CD14-positive monocyte (primary cell): ENCODE measurements at regions not wholly inside any gene's neighbourhood (a gene's known extent, or its start where the extent isn't known, plus 50 kb on each side); places are given as distances from the start of the nearest gene placed in this dataset.
A peak's percentile ranks its signal among the peaks of the same experiment; 100 is the strongest.

Experiments
- DNase-seq, 3 donors: peaks; one replicate each; pipeline ENCODE4 v3.0.0-alpha.2; 2011 to 2022
- H2AFZ ChIP-seq: 2 replicates; pipeline ENCODE4 v1.6.0; 2012; ENCODE audit warnings: mild to moderate bottlenecking, low read depth, low read length, inconsistent platforms; ENCODE audit not compliant: insufficient read depth, poor library complexity, severe bottlenecking
- H3K27ac ChIP-seq, 2 donors: 1 replicate in 1 of 2; 2 replicates in 1 of 2; pipeline ENCODE4 v1.5.1; 2012 to 2013; ENCODE audit warnings: low read length in 2 of 2, control low read depth in 1 of 2, inconsistent platforms in 1 of 2, low read depth in 1 of 2, mild to moderate bottlenecking in 1 of 2
- H3K27me3 ChIP-seq, 2 donors: one replicate each; pipeline versions ENCODE4 v1.6.0 to v1.6.1; 2011 to 2013; ENCODE audit warnings: low read length in 2 of 2; ENCODE audit not compliant: control insufficient read depth in 2 of 2, insufficient read depth in 2 of 2
- H3K36me3 ChIP-seq, 2 donors: replicated peaks in 1 of 2; 1 replicate in 1 of 2; 2 replicates in 1 of 2; pipeline versions ENCODE4 v1.5.1 to v1.6.1; 2012 to 2013; ENCODE audit warnings: low read length in 2 of 2, control low read depth in 1 of 2, inconsistent platforms in 1 of 2, mild to moderate bottlenecking in 1 of 2; ENCODE audit not compliant: insufficient read depth in 2 of 2, control insufficient read depth in 1 of 2
- H3K4me1 ChIP-seq, 2 donors: 1 replicate in 1 of 2; 2 replicates in 1 of 2; pipeline versions ENCODE4 v1.5.1 to v1.6.1; 2012 to 2013; ENCODE audit warnings: low read length in 2 of 2, control low read depth in 1 of 2, inconsistent platforms in 1 of 2, mild to moderate bottlenecking in 1 of 2, moderate library complexity in 1 of 2; ENCODE audit not compliant: insufficient read depth in 2 of 2, control insufficient read depth in 1 of 2
- H3K4me2 ChIP-seq: replicated peaks from 2 replicates; pipeline ENCODE3; 2012; ENCODE audit warnings: low read length, moderate library complexity, mild to moderate bottlenecking; ENCODE audit not compliant: poor library complexity, severe bottlenecking; ENCODE audit errors: extremely low read depth
- H3K4me3 ChIP-seq, 3 experiments: fragments of 200-600 bp in 1 of 3; sonication (generic) in 1 of 3; replicated peaks in 1 of 3; 1 replicate in 2 of 3; 2 replicates in 1 of 3; pipeline ENCODE4 v1.5.1; 2011 to 2013; ENCODE audit warnings: low read length in 3 of 3, mild to moderate bottlenecking in 3 of 3, control low read depth in 2 of 3, low read depth in 2 of 3, inconsistent platforms in 1 of 3, moderate library complexity in 1 of 3
- H3K79me2 ChIP-seq: 2 replicates; pipeline ENCODE4 v1.6.0; 2012; ENCODE audit warnings: mild to moderate bottlenecking, control low read depth, inconsistent platforms, low read length, moderate library complexity; ENCODE audit not compliant: insufficient read depth
- H3K9ac ChIP-seq: 2 replicates; pipeline ENCODE4 v1.6.0; 2017; ENCODE audit warnings: low read length, mild to moderate bottlenecking; ENCODE audit not compliant: insufficient read depth, poor library complexity, severe bottlenecking
- H3K9me3 ChIP-seq, 2 donors: replicated peaks in 1 of 2; 1 replicate in 1 of 2; 2 replicates in 1 of 2; pipeline versions ENCODE4 v1.5.1 to v1.6.1; 2012 to 2013; ENCODE audit warnings: low read length in 2 of 2, control low read depth in 1 of 2; ENCODE audit not compliant: control insufficient read depth in 1 of 2, insufficient read depth in 1 of 2
- H4K20me1 ChIP-seq: 2 replicates; pipeline ENCODE4 v1.6.0; 2012; ENCODE audit warnings: mild to moderate bottlenecking, low read length, control low read depth, moderate library complexity; ENCODE audit not compliant: insufficient read depth
- H3K27ac Mint-ChIP-seq, 7 donors: one replicate each; pipeline ENCODE4 v1.8.0; 2020; ENCODE audit warnings: mild to moderate bottlenecking in 7 of 7, mixed read lengths in 7 of 7, moderate library complexity in 6 of 7, inconsistent platforms in 2 of 7
- H3K27me3 Mint-ChIP-seq, 3 donors: one replicate each; pipeline ENCODE4 v1.8.0; 2021 to 2022; ENCODE audit warnings: low read depth in 3 of 3, mild to moderate bottlenecking in 3 of 3, mixed read lengths in 3 of 3, moderate library complexity in 3 of 3, inconsistent platforms in 1 of 3
- H3K36me3 Mint-ChIP-seq, 2 donors: one replicate each; pipeline ENCODE4 v1.8.0; 2020; ENCODE audit warnings: mixed read lengths in 2 of 2, inconsistent platforms in 1 of 2, mild to moderate bottlenecking in 1 of 2
- H3K4me1 Mint-ChIP-seq: one replicate; pipeline ENCODE4 v1.8.0; 2020; ENCODE audit warnings: mild to moderate bottlenecking, mixed read lengths
- H3K4me3 Mint-ChIP-seq, 2 donors: one replicate each; pipeline ENCODE4 v1.8.0; 2020; ENCODE audit warnings: mild to moderate bottlenecking in 2 of 2, mixed read lengths in 2 of 2, moderate library complexity in 1 of 2
- H3K9me3 Mint-ChIP-seq, 7 donors: one replicate each; pipeline ENCODE4 v1.8.0; 2020 to 2022; ENCODE audit warnings: mixed read lengths in 7 of 7, mild to moderate bottlenecking in 6 of 7, moderate library complexity in 6 of 7, inconsistent platforms in 2 of 7
- WGBS: methylation state at CpG from one replicate; pipeline ENCODE4 v1.1.5; 2013; ENCODE audit warnings: missing lambda C conversion rate; ENCODE audit not compliant: insufficient coverage; 5-methylcytosine and 5-hydroxymethylcytosine counted together
- intact Hi-C, 2 donors: fragments of 100-400 bp; cut with micrococcal nuclease; formaldehyde crosslinking; loops; one replicate each; pipeline versions ENCODE4 v1.15.0 to v1.15.1; 2023
- TF ChIP-seq, protein P1 (sequence below): fragments of 200-600 bp; IDR thresholded peaks from one replicate; pipeline ENCODE4 v1.8.0; 2022; ENCODE audit warnings: antibody characterized with exemption, mild to moderate bottlenecking

DNA sequence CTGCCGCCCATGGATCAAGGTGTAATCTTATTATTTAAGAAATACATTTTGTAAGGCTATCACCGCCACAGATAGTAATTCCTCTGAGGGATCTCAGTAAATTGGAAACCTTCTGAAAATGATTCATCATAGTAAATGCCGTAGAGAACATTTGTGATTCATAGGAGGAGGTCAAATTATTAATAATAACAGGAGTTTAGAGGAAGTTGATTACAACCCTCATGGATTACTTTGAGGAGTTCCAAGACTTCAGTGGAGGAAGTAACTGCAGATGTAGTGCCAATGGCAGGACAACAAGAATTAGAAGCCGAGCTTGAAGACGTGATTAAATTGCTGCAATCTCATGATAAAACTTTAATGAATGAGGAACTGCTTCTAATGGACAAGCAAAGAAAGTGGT lies 280.1 kb downstream of the PTPRC start:
- Histone ChIP-seq H3K4me2 (peak overlapping the region; percentile 65), H3K79me2 (peaks cover 86% of the 10 kb centered on the region), H3K9ac (peak overlapping the region; percentile 41), H4K20me1 (peaks cover 3% of the 10 kb centered on the region), H3K4me1 (peaks cover 45 to 54% of the 10 kb centered on the region in 2 donors), H2AFZ (no peak overlapping the region), H3K36me3 (no peaks in the 10 kb centered on the region), H3K9me3 (no peaks in the 10 kb centered on the region), H3K27ac (peak overlapping the region in 1 of 2 donors; percentile 96), H3K4me3 (peak overlapping the region in 2 of 3 experiments; percentile 20 to 67), H3K27me3 (no peaks in the 10 kb centered on the region)
- DNase-seq: peak; percentile 70 to 81 (median 81)
- TF ChIP-seq, protein P1, sequence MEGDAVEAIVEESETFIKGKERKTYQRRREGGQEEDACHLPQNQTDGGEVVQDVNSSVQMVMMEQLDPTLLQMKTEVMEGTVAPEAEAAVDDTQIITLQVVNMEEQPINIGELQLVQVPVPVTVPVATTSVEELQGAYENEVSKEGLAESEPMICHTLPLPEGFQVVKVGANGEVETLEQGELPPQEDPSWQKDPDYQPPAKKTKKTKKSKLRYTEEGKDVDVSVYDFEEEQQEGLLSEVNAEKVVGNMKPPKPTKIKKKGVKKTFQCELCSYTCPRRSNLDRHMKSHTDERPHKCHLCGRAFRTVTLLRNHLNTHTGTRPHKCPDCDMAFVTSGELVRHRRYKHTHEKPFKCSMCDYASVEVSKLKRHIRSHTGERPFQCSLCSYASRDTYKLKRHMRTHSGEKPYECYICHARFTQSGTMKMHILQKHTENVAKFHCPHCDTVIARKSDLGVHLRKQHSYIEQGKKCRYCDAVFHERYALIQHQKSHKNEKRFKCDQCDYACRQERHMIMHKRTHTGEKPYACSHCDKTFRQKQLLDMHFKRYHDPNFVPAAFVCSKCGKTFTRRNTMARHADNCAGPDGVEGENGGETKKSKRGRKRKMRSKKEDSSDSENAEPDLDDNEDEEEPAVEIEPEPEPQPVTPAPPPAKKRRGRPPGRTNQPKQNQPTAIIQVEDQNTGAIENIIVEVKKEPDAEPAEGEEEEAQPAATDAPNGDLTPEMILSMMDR: no peak
- Mint-ChIP-seq H3K36me3 (peaks cover 11 to 25% of the 10 kb centered on the region in 2 donors), H3K9me3 (no peaks in the 10 kb centered on the region), H3K27ac (peak overlapping the region; percentile 86 to 96 (median 92)), H3K4me3 (peak overlapping the region; percentile 56 to 77), H3K4me1 (peaks cover 60% of the 10 kb centered on the region), H3K27me3 (no peaks in the 10 kb centered on the region)
- intact Hi-C loops: no loop called here
- WGBS: 7% methylated on average over 2 of the region's 5 CpGs

DNA sequence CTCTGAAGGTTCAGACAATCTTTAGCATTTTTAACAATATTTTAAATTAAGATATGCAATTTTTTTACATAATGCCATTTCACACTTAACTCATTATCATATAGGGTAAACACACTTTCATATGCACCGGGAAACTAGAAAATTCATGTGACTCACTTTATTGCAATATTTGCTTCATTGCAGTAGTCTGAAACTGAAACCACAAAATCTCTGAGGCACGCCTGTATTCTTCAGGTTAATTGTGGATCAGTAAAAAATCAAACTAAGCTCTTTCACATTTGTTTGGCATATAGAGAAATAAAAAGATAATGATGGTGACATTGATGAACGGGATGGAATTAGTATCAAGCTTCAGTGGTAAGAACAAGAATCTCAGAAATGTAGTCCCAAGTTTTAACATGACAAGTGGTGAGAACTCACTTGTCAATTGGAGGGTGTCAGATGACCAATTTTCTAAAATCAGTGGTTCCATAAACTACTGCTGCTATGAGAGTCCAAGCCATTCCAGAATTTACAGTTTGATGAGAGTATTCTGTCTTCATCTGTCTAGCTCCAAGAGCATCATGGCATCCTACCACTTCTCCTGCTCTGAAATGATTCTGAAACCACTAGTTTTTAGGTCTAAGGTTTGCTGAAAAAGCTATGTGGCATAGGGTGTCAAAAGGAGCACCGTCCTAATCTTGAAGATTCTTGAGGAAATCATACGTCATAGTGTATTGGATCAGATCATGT lies 281.0 kb downstream of the PTPRC start:
- TF ChIP-seq, protein P1: no peak
- H3K27me3 ChIP-seq: no peaks in the 10 kb centered on the region
- H2AFZ ChIP-seq: peak overlapping the region; percentile 13
- peaks cover 86% of the 10 kb centered on the region for H3K79me2 ChIP-seq
- peak overlapping the region in 1 of 2 donors; percentile 96 for H3K27ac ChIP-seq
- peak overlapping the region; percentile 45 for H3K9ac ChIP-seq
- peaks cover 3% of the 10 kb centered on the region for H4K20me1 ChIP-seq
- H3K36me3 ChIP-seq: no peaks in the 10 kb centered on the region
- peak; percentile 65 to 90 (median 83) for DNase-seq
- intact Hi-C loops: loop anchor here in 1 of 2 donors (10.0 kb wide), 1 partner anchor 825 kb away; no protein-coding TSS in a partner anchor
- Mint-ChIP-seq H3K9me3 (no peaks in the 10 kb centered on the region), H3K27me3 (no peaks in the 10 kb centered on the region), H3K36me3 (peaks cover 8 to 19% of the 10 kb centered on the region in 2 donors), H3K4me3 (peak overlapping the region; percentile 56 to 77), H3K27ac (peak overlapping the region; percentile 86 to 96 (median 92)), H3K4me1 (peaks cover 66% of the 10 kb centered on the region)
- no peaks in the 10 kb centered on the region for H3K9me3 ChIP-seq
- H3K4me2 ChIP-seq: peak overlapping the region; percentile 65
- peaks cover 51 to 63% of the 10 kb centered on the region in 2 donors for H3K4me1 ChIP-seq
- peak overlapping the region in 2 of 3 experiments; percentile 27 to 67 for H3K4me3 ChIP-seq
- WGBS: 100% methylated on average over 1 of the region's 5 CpGs
